ENCODE measurements at regions not wholly inside any gene's neighbourhood (a gene's known extent, or its start where the extent isn't known, plus 50 kb on each side); places are given as distances from the start of the nearest gene placed in this dataset.

DNA sequence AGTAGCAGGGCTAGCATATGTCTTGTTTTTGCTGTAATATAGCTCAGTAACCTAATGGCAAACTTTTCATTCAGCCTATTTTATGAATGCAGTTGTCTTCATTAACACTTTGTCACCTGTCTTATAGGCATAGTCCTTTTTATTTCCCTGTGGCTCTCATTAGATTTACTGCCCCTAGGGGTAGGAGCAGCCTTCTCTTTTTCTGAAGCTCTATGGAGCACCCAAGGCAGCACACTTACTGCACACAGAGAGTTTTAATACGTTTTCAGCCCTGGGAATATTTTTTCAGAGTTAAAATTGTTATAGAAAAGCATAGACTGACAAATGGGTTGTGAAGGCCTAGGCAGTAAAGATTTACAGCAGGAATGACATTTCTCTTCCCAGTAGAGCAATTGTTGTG lies 406.8 kb downstream of the TMA16 start:
- Histone ChIP-seq H3K27me3 (no peaks in the 10 kb centered on the region), H3K4me3 (no peak overlapping the region), H3K9me3 (no peaks in the 10 kb centered on the region), H3K4me1 (no peaks in the 10 kb centered on the region), H3K36me3 (ENCODE audit: low read depth, missing control alignments) (no peaks in the 10 kb centered on the region), H3K27ac (no peak overlapping the region)
- no peak for DNase-seq
- intact Hi-C loops (cut with DNase I; ENCODE audit: low total_unique reads): no loop called here
- WGBS, 2 donors: 43 to 53% methylated on average over 1 of the region's 1 CpG
- TF ChIP-seq POLR2A (IDR thresholded peaks at IDR 0.05): no peak
- TF ChIP-seq, protein P1, sequence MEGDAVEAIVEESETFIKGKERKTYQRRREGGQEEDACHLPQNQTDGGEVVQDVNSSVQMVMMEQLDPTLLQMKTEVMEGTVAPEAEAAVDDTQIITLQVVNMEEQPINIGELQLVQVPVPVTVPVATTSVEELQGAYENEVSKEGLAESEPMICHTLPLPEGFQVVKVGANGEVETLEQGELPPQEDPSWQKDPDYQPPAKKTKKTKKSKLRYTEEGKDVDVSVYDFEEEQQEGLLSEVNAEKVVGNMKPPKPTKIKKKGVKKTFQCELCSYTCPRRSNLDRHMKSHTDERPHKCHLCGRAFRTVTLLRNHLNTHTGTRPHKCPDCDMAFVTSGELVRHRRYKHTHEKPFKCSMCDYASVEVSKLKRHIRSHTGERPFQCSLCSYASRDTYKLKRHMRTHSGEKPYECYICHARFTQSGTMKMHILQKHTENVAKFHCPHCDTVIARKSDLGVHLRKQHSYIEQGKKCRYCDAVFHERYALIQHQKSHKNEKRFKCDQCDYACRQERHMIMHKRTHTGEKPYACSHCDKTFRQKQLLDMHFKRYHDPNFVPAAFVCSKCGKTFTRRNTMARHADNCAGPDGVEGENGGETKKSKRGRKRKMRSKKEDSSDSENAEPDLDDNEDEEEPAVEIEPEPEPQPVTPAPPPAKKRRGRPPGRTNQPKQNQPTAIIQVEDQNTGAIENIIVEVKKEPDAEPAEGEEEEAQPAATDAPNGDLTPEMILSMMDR (IDR thresholded peaks at IDR 0.05): no peak

DNA sequence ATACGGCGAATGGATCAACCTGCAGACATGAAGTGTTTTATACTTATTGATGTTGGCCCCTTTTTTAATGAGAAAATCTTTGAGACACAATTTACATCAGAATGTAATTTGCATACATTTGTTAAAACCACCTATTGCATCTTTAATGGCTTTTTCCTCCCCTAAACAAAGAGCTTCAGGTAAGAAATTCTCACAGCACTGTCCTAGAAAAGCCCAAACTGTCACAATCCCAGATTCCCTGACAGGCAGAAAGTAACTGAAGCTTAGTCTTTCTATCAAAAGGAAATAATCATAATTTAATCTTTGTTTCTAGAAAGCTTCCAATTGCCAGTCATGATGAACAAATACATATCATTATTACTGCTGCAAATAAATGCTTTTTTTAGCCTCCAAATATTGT lies 407.9 kb downstream of the TMA16 start:
- Histone ChIP-seq H3K27ac (no peak overlapping the region), H3K4me3 (no peak overlapping the region), H3K4me1 (no peaks in the 10 kb centered on the region), H3K9me3 (no peaks in the 10 kb centered on the region), H3K27me3 (no peaks in the 10 kb centered on the region), H3K36me3 (ENCODE audit: low read depth, missing control alignments) (no peaks in the 10 kb centered on the region)
- TF ChIP-seq, protein P1 (IDR thresholded peaks at IDR 0.05): no peak
- TF ChIP-seq POLR2A (IDR thresholded peaks at IDR 0.05): no peak
- no peak for DNase-seq
- intact Hi-C loops (cut with DNase I; ENCODE audit: low total_unique reads): no loop called here
- WGBS, 2 donors: 85 to 87% methylated on average over 2 of the region's 2 CpGs

DNA sequence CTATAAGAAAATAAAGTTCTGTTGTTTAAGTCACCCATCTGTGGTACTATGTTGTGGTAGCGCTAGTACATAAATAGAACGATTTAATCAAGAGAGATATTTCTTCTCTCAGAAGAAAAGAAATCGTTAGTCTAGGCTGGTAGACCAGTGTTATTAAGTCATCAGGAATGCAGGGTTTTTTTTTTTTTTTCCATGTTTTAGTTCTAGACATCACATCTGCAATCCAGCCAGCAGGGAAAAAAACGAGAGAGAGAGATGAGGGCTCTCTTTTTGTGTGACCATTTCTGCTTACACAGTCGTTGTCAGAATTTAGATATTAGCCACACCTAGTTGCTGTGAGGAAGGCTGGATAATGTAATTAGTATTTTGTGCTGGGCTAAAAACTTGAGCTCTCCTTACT lies 417.4 kb downstream of the TMA16 start:
- intact Hi-C loops (cut with DNase I; ENCODE audit: low total_unique reads): no loop called here
- TF ChIP-seq, protein P1 (IDR thresholded peaks at IDR 0.05): no peak
- no peak for TF ChIP-seq POLR2A (IDR thresholded peaks at IDR 0.05)
- DNase-seq: no peak
- H3K27ac ChIP-seq: no peak overlapping the region
- H3K36me3 ChIP-seq (ENCODE audit: low read depth, missing control alignments): no peaks in the 10 kb centered on the region
- 66 to 67% methylated on average over 5 of the region's 5 CpGs for WGBS, 2 donors
- no peaks in the 10 kb centered on the region for H3K9me3 ChIP-seq
- no peaks in the 10 kb centered on the region for H3K27me3 ChIP-seq
- no peaks in the 10 kb centered on the region for H3K4me1 ChIP-seq
- no peak overlapping the region for H3K4me3 ChIP-seq

DNA sequence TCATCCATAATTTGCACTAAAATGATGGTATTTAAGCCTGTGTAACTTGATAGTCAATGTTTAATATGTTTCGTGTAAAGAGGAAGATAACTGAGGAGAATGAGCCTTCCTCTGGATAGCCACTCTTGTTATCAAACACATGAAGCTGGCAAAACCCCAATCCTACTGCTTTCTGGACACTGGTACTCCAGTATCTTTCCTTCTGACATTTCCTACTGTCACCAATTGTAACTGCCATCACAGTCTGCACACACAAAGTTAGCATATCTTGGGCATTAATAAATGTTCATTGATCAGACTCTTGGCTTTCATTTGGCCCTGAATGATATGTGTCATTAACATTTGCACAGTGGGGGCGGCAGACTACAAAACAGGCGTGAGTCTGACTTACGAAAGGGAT lies 419.1 kb downstream of the TMA16 start:
- H3K4me3 ChIP-seq: no peak overlapping the region
- no peaks in the 10 kb centered on the region for H3K27me3 ChIP-seq
- H3K36me3 ChIP-seq (ENCODE audit: low read depth, missing control alignments): no peaks in the 10 kb centered on the region
- no peak overlapping the region for H3K27ac ChIP-seq
- H3K9me3 ChIP-seq: no peaks in the 10 kb centered on the region
- DNase-seq: no peak
- no peaks in the 10 kb centered on the region for H3K4me1 ChIP-seq
- intact Hi-C loops (cut with DNase I; ENCODE audit: low total_unique reads): no loop called here
- TF ChIP-seq, protein P1 (IDR thresholded peaks at IDR 0.05): no peak
- TF ChIP-seq POLR2A (IDR thresholded peaks at IDR 0.05): no peak
- 75 to 80% methylated on average over 4 of the region's 4 CpGs for WGBS, 2 donors

DNA sequence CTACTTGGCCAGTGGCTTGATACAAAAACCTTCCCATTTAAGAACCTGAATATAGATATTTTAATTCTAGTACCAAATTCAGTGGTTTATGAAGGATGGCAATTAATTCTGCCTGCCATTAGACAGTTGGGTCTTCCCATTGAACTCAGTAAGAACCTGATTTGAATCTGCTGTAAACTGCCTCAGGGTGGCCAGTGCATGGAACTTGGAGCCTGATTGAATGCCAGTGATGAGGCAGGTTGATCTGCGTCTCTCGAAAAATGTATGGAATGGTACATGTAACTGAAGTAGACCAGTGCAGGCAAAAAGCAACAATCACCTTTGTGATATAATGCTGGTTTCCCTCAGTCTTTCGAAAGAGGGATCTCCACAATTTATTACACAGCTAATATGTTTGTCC lies 421.4 kb downstream of the TMA16 start:
- no peaks in the 10 kb centered on the region for H3K27me3 ChIP-seq
- H3K27ac ChIP-seq: no peak overlapping the region
- H3K9me3 ChIP-seq: no peaks in the 10 kb centered on the region
- no peak for DNase-seq
- TF ChIP-seq POLR2A (IDR thresholded peaks at IDR 0.05): no peak
- TF ChIP-seq, protein P1 (IDR thresholded peaks at IDR 0.05): no peak
- 90 to 100% methylated on average over 3 of the region's 3 CpGs for WGBS, 2 donors
- H3K4me3 ChIP-seq: no peak overlapping the region
- no peaks in the 10 kb centered on the region for H3K36me3 ChIP-seq (ENCODE audit: low read depth, missing control alignments)
- intact Hi-C loops (cut with DNase I; ENCODE audit: low total_unique reads): no loop called here
- H3K4me1 ChIP-seq: no peaks in the 10 kb centered on the region
